HepG2 (cell line): ENCODE measurements at regions not wholly inside any gene's neighbourhood (a gene's known extent, or its start where the extent isn't known, plus 50 kb on each side); places are given as distances from the start of the nearest gene placed in this dataset.

Source experiments
- ATAC-seq: fragments of 200-7000 bp; cut with Tn5 transposase; 3 replicates; pipeline ENCODE4 v1.9.1; 2020; ENCODE audit warnings: mild to moderate bottlenecking, moderate library complexity
- BruUV-seq: library from RNA; stranded (reverse); fragments of 400-500 nt; replicated peaks from 2 replicates; lab custom pipeline; 2021; lab: Mats Ljungman, UMichigan
- CTCF ChIA-PET: fragments of 300-600 bp; formaldehyde crosslinking; extraction: SDS; loops from one replicate; lab custom pipeline; 2021; ENCODE audit warnings: low total read pairs, inconsistent platforms, low intra/inter-chr PET ratio; lab: Yijun Ruan, JAX
- POLR2A ChIA-PET: fragments of 350-600 bp; sonication (Branson Sonifier 250); formaldehyde crosslinking; loops from one replicate; lab custom pipeline; 2020; ENCODE audit warnings: antibody characterized with exemption, inconsistent platforms; lab: Yijun Ruan, JAX
- DNase-seq: peaks from one replicate; pipeline ENCODE4 v3.0.0-alpha.2; 2015; ENCODE audit warnings: low spot score
- FAIRE-seq: peaks from 3 replicates; lab custom pipeline; 2011; peaks lifted over from hg19 to GRCh38; lab: Jason Lieb, UNC
- H2AFZ ChIP-seq: one replicate; pipeline ENCODE4 v1.6.1; 2011; ENCODE audit warnings: low read length, inconsistent platforms
- H3K27ac ChIP-seq: fragments of 300-600 bp; 3 replicates; pipeline ENCODE4 v1.8.0; 2011; ENCODE audit warnings: mixed run types, mild to moderate bottlenecking, mixed read lengths, low read length, inconsistent platforms; ENCODE audit not compliant: insufficient read depth; ENCODE audit errors: extremely low read length
- H3K27me3 ChIP-seq, 2 experiments: fragments of 200-600 bp in 1 of 2; 2 replicates in 1 of 2; 3 replicates in 1 of 2; pipeline versions ENCODE4 v1.6.0 to v1.8.0; 2011; ENCODE audit warnings: low read length in 2 of 2, mild to moderate bottlenecking in 2 of 2, moderate library complexity in 2 of 2, inconsistent platforms in 1 of 2; ENCODE audit not compliant: insufficient read depth in 2 of 2, control insufficient read depth in 1 of 2
- H3K36me3 ChIP-seq, 2 experiments: fragments of 200-600 bp in 1 of 2; replicated peaks in 1 of 2; 2 replicates in 1 of 2; 3 replicates in 1 of 2; pipeline versions ENCODE4 v1.5.1 to v1.8.0; 2011; ENCODE audit warnings: low read length in 2 of 2, inconsistent platforms in 1 of 2; ENCODE audit not compliant: insufficient read depth in 2 of 2, control insufficient read depth in 1 of 2
- H3K4me1 ChIP-seq: 2 replicates; pipeline ENCODE4 v1.5.1; 2012; ENCODE audit warnings: low read length, inconsistent platforms; ENCODE audit not compliant: insufficient read depth
- H3K4me2 ChIP-seq: 2 replicates; pipeline ENCODE4 v1.6.0; 2011; ENCODE audit warnings: low read depth, low read length, inconsistent platforms
- H3K4me3 ChIP-seq, 3 experiments: fragments of 200-600 bp in 1 of 3; sonication (generic), shearing (Covaris generic) in 1 of 3; replicated peaks in 1 of 3; 2 replicates each; pipeline ENCODE4 v1.5.1; 2011 to 2016; ENCODE audit warnings: low read length in 3 of 3, inconsistent platforms in 2 of 3, low read depth in 2 of 3, mild to moderate bottlenecking in 2 of 3, control low read depth in 1 of 3, mixed read lengths in 1 of 3; ENCODE audit not compliant: insufficient read depth in 1 of 3
- H3K79me2 ChIP-seq: one replicate; pipeline ENCODE4 v1.6.1; 2011; ENCODE audit warnings: low read length, inconsistent platforms; ENCODE audit not compliant: insufficient read depth
- H3K9ac ChIP-seq: 2 replicates; pipeline ENCODE4 v1.6.0; 2011; ENCODE audit warnings: mild to moderate bottlenecking, low read depth, low read length, inconsistent platforms; ENCODE audit not compliant: insufficient read depth
- H3K9me3 ChIP-seq: 2 replicates; pipeline ENCODE4 v1.5.1; 2012; ENCODE audit warnings: mild to moderate bottlenecking, low read length
- H4K20me1 ChIP-seq: 2 replicates; pipeline ENCODE4 v1.6.0; 2011; ENCODE audit warnings: inconsistent platforms, mild to moderate bottlenecking, low read length, moderate library complexity; ENCODE audit not compliant: insufficient read depth
- ATF7-NPFF ChIP-seq: sonication (generic); formaldehyde crosslinking; IDR thresholded peaks from 2 replicates; pipeline ENCODE4 v1.8.1; 2023; ENCODE audit warnings: mild to moderate bottlenecking, low read depth, missing genetic modification reagents, moderate library complexity
- PAWR ChIP-seq: sonication (generic); formaldehyde crosslinking; IDR thresholded peaks from 2 replicates; pipeline ENCODE4 v1.4.0; 2020; ENCODE audit warnings: missing genetic modification reagents, mild to moderate bottlenecking, borderline replicate concordance
- SAFB2 ChIP-seq: sonication (generic); formaldehyde crosslinking; IDR thresholded peaks from 2 replicates; pipeline ENCODE4 v1.5.1; 2020; ENCODE audit warnings: missing genetic modification reagents, low read depth, mild to moderate bottlenecking, borderline replicate concordance
- SRSF1 ChIP-seq: fragments of 200-400 bp; formaldehyde crosslinking; optimal IDR thresholded peaks from 2 replicates; pipeline ENCODE3; 2017; ENCODE audit warnings: mild to moderate bottlenecking, low read depth, low read length, moderate library complexity
- ZMYM3 ChIP-seq: sonication (generic); formaldehyde crosslinking; IDR thresholded peaks from 2 replicates; pipeline ENCODE4 v1.5.1; 2020; ENCODE audit warnings: mild to moderate bottlenecking, missing genetic modification reagents
- ZNF619 ChIP-seq: sonication (generic); formaldehyde crosslinking; IDR thresholded peaks from 2 replicates; pipeline ENCODE4 v1.4.0; 2020; ENCODE audit warnings: mild to moderate bottlenecking, missing genetic modification reagents
- ZNF629 ChIP-seq: sonication (generic); formaldehyde crosslinking; conservative IDR thresholded peaks from 2 replicates; pipeline ENCODE4 v1.5.0; 2020; ENCODE audit warnings: missing genetic modification reagents
- ZNF724P ChIP-seq: sonication (generic); formaldehyde crosslinking; IDR thresholded peaks from 2 replicates; pipeline ENCODE4 v1.8.0; 2022; ENCODE audit warnings: missing genetic modification reagents, borderline replicate concordance
- ZNF75D ChIP-seq: sonication (generic); formaldehyde crosslinking; IDR thresholded peaks from 2 replicates; pipeline ENCODE4 v1.8.1; 2023; ENCODE audit warnings: missing genetic modification reagents, mild to moderate bottlenecking, borderline replicate concordance
- WGBS: methylation state at CpG from one replicate; pipeline ENCODE4 v1.1.6; 2017; ENCODE audit warnings: low lambda C conversion rate; 5-methylcytosine and 5-hydroxymethylcytosine counted together
- in situ Hi-C: cut with HindIII; loops from 2 replicates; pipeline ENCODE4 v1.10.0; 2017; ENCODE audit warnings: low pct_unique_long_range_greater_than_20kb; ENCODE audit not compliant: extremely low pct_ligation_motif_present
- intact Hi-C: fragments of 100-400 bp; cut with micrococcal nuclease; formaldehyde crosslinking; loops from one replicate; pipeline ENCODE4 v1.10.0; 2022; ENCODE audit not compliant: unreplicated experiment
- TF ChIP-seq, protein P1 (sequence below): sonication (generic); formaldehyde crosslinking; IDR thresholded peaks from 2 replicates; pipeline ENCODE4 v1.9.0; 2021; ENCODE audit warnings: mild to moderate bottlenecking, missing genetic modification reagents
- TF ChIP-seq, protein P2 (sequence below): sonication (generic); formaldehyde crosslinking; IDR thresholded peaks from 2 replicates; pipeline ENCODE4 v1.4.0; 2020; ENCODE audit warnings: missing genetic modification reagents, mild to moderate bottlenecking, borderline replicate concordance

DNA sequence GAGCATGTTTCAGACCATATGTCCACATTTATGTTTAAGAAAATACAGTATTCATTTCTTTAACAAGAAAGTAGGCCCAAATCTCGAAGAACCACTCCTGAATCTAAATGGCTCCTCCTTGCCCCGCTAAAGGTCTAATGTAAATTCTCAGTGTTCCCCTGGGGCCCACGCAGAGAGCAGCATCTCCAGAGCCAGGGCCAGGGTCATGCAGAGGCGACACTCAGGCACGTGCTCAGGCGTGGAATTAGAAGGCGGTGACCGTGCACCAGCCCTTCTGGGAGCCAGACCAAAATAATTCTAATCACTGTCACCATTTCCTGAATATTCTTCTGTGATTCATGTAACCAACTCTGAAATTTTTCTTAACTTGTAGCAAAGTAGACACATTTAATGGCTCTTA is 68.3 kb upstream of the MYT1L start:
- Histone ChIP-seq H3K4me2 (no peak overlapping the region), H3K27ac (no peak overlapping the region), H3K79me2 (no peaks in the 10 kb centered on the region), H3K36me3 (no peaks in the 10 kb centered on the region), H3K4me3 (no peak overlapping the region), H3K4me1 (no peaks in the 10 kb centered on the region), H3K9me3 (no peaks in the 10 kb centered on the region; the same call in 1 of the 2 replicates), H2AFZ (no peak overlapping the region), H4K20me1 (no peaks in the 10 kb centered on the region), H3K27me3 (no peaks in the 10 kb centered on the region; a peak in 1 of 5 replicates), H3K9ac (no peak overlapping the region)
- FAIRE-seq (no peak), DNase-seq (no peak), ATAC-seq (no peak)
- no TSS peak for BruUV-seq
- 32% methylated on average over 8 of the region's 8 CpGs for WGBS
- ChIA-PET CTCF (no interaction called here), POLR2A (no interaction called here)
- in situ Hi-C loops (no loop called here), intact Hi-C loops (no loop called here)
- TF ChIP-seq ZNF75D (CRISPR knock-in tag) (no peak), PAWR (CRISPR knock-in tag) (no peak), ZNF629 (no peak), SAFB2 (CRISPR knock-in tag) (no peak)

DNA sequence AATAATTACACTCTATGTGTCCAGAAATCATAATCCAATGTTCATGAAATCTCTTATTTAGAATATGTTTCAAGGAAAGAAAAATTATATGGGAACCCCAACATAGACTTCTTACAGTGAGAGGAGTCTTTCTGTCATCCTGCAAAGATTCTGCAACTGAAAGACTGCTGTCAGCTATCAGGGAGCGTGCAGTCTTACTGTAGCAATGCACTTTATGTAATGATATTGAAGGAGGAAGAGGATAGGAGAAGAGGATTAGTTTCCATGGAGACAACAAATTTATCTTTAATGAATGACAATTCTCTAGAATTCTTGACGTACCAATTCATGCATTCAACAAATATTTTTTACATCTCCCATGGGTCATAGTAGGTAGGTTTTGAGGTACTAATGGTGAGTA is 61.3 kb upstream of the MYT1L start:
- Histone ChIP-seq H4K20me1 (no peaks in the 10 kb centered on the region), H3K4me1 (no peaks in the 10 kb centered on the region), H3K27me3 (no peaks in the 10 kb centered on the region), H3K79me2 (no peaks in the 10 kb centered on the region), H3K27ac (no peak overlapping the region), H3K36me3 (no peaks in the 10 kb centered on the region), H3K9me3 (peaks cover 38% of the 10 kb centered on the region), H3K9ac (no peak overlapping the region), H3K4me3 (no peak overlapping the region), H2AFZ (no peak overlapping the region), H3K4me2 (no peak overlapping the region)
- intact Hi-C loops (no loop called here), in situ Hi-C loops (no loop called here)
- 13% methylated on average over 2 of the region's 2 CpGs for WGBS
- POLR2A ChIA-PET = no interaction called here
- FAIRE-seq = no peak
- CTCF ChIA-PET = no interaction called here
- DNase-seq = no peak
- no peak for ATAC-seq
- BruUV-seq = no TSS peak
- no peak for TF ChIP-seq ZNF724P
- TF ChIP-seq, protein P1, sequence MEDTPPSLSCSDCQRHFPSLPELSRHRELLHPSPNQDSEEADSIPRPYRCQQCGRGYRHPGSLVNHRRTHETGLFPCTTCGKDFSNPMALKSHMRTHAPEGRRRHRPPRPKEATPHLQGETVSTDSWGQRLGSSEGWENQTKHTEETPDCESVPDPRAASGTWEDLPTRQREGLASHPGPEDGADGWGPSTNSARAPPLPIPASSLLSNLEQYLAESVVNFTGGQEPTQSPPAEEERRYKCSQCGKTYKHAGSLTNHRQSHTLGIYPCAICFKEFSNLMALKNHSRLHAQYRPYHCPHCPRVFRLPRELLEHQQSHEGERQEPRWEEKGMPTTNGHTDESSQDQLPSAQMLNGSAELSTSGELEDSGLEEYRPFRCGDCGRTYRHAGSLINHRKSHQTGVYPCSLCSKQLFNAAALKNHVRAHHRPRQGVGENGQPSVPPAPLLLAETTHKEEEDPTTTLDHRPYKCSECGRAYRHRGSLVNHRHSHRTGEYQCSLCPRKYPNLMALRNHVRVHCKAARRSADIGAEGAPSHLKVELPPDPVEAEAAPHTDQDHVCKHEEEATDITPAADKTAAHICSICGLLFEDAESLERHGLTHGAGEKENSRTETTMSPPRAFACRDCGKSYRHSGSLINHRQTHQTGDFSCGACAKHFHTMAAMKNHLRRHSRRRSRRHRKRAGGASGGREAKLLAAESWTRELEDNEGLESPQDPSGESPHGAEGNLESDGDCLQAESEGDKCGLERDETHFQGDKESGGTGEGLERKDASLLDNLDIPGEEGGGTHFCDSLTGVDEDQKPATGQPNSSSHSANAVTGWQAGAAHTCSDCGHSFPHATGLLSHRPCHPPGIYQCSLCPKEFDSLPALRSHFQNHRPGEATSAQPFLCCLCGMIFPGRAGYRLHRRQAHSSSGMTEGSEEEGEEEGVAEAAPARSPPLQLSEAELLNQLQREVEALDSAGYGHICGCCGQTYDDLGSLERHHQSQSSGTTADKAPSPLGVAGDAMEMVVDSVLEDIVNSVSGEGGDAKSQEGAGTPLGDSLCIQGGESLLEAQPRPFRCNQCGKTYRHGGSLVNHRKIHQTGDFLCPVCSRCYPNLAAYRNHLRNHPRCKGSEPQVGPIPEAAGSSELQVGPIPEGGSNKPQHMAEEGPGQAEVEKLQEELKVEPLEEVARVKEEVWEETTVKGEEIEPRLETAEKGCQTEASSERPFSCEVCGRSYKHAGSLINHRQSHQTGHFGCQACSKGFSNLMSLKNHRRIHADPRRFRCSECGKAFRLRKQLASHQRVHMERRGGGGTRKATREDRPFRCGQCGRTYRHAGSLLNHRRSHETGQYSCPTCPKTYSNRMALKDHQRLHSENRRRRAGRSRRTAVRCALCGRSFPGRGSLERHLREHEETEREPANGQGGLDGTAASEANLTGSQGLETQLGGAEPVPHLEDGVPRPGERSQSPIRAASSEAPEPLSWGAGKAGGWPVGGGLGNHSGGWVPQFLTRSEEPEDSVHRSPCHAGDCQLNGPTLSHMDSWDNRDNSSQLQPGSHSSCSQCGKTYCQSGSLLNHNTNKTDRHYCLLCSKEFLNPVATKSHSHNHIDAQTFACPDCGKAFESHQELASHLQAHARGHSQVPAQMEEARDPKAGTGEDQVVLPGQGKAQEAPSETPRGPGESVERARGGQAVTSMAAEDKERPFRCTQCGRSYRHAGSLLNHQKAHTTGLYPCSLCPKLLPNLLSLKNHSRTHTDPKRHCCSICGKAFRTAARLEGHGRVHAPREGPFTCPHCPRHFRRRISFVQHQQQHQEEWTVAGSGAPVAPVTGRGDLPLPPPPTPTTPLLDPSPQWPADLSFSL (CRISPR knock-in tag) = no peak
- TF ChIP-seq SRSF1 = no peak
- no peak for TF ChIP-seq ATF7-NPFF
- TF ChIP-seq ZMYM3 (CRISPR knock-in tag) = no peak
- TF ChIP-seq, protein P2, sequence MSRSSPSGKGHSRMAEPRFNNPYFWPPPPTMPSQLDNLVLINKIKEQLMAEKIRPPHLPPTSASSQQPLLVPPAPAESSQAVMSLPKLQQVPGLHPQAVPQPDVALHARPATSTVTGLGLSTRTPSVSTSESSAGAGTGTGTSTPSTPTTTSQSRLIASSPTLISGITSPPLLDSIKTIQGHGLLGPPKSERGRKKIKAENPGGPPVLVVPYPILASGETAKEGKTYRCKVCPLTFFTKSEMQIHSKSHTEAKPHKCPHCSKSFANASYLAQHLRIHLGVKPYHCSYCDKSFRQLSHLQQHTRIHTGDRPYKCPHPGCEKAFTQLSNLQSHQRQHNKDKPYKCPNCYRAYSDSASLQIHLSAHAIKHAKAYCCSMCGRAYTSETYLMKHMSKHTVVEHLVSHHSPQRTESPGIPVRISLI (CRISPR knock-in tag) = no peak
- TF ChIP-seq ZNF619 (CRISPR knock-in tag) = no peak
